Anterior cingulate cortex (tissue), 58 donors: ENCODE measurements at regions not wholly inside any gene's neighbourhood (a gene's known extent, or its start where the extent isn't known, plus 50 kb on each side); places are given as distances from the start of the nearest gene placed in this dataset.

Experiments
- DNase-seq, 58 donors: peaks; one replicate each; lab custom pipeline; 2025; lab: John Stamatoyannopoulos, UW

GRCh38 chr1:219526074-219526473 is 86.8 kb downstream of the ZC3H11B start:
- DNase-seq: no peak

GRCh38 chr1:219523411-219523810 is 89.5 kb downstream of the ZC3H11B start:
- no peak for DNase-seq

- DNase-seq: no peak
Observed at GRCh38 chr1:219521325-219521724, 91.6 kb downstream of the ZC3H11B start.

- no peak for DNase-seq
Observed at GRCh38 chr1:219520241-219520640, 92.7 kb downstream of the ZC3H11B start.

- DNase-seq: no peak
Observed at GRCh38 chr1:219518907-219519248, 94.0 kb downstream of the ZC3H11B start.

GRCh38 chr1:219518168-219518906 is 94.6 kb downstream of the ZC3H11B start:
- DNase-seq: no peak

- no peak for DNase-seq
Observed at GRCh38 chr1:219517031-219517430, 95.9 kb downstream of the ZC3H11B start.

- DNase-seq: no peak
Observed at GRCh38 chr1:219514728-219515127, 98.2 kb downstream of the ZC3H11B start.

- no peak for DNase-seq
Observed at GRCh38 chr1:219507437-219507836, 105.5 kb downstream of the ZC3H11B start.

- no peak for DNase-seq
Observed at GRCh38 chr1:219506936-219507335, 106.0 kb downstream of the ZC3H11B start.

- no peak for DNase-seq
Observed at GRCh38 chr1:219506473-219506899, 106.4 kb downstream of the ZC3H11B start.

GRCh38 chr1:219505886-219506285 is 107.0 kb downstream of the ZC3H11B start:
- no peak for DNase-seq

- DNase-seq: no peak
Observed at GRCh38 chr1:219503604-219504003, 109.3 kb downstream of the ZC3H11B start.

GRCh38 chr1:219500327-219500897 is 112.5 kb downstream of the ZC3H11B start:
- DNase-seq: no peak

GRCh38 chr1:219498666-219499065 is 114.2 kb downstream of the ZC3H11B start:
- no peak for DNase-seq

- DNase-seq: no peak
Observed at GRCh38 chr1:219495737-219496408, 117.0 kb downstream of the ZC3H11B start.

GRCh38 chr1:219492717-219493116 is 120.2 kb downstream of the ZC3H11B start:
- no peak for DNase-seq

GRCh38 chr1:219490566-219490965 is 122.3 kb downstream of the ZC3H11B start:
- DNase-seq: no peak

GRCh38 chr1:219489636-219490035 is 123.3 kb downstream of the ZC3H11B start:
- no peak for DNase-seq

- no peak for DNase-seq
Observed at GRCh38 chr1:219488275-219488674, 124.6 kb downstream of the ZC3H11B start.

GRCh38 chr1:219483530-219483929 is 129.4 kb downstream of the ZC3H11B start:
- DNase-seq: no peak

- DNase-seq: no peak
Observed at GRCh38 chr1:219480011-219480410, 132.9 kb downstream of the ZC3H11B start.
